ENCODE measurements at regions not wholly inside any gene's neighbourhood (a gene's known extent, or its start where the extent isn't known, plus 50 kb on each side); places are given as distances from the start of the nearest gene placed in this dataset.

DNA sequence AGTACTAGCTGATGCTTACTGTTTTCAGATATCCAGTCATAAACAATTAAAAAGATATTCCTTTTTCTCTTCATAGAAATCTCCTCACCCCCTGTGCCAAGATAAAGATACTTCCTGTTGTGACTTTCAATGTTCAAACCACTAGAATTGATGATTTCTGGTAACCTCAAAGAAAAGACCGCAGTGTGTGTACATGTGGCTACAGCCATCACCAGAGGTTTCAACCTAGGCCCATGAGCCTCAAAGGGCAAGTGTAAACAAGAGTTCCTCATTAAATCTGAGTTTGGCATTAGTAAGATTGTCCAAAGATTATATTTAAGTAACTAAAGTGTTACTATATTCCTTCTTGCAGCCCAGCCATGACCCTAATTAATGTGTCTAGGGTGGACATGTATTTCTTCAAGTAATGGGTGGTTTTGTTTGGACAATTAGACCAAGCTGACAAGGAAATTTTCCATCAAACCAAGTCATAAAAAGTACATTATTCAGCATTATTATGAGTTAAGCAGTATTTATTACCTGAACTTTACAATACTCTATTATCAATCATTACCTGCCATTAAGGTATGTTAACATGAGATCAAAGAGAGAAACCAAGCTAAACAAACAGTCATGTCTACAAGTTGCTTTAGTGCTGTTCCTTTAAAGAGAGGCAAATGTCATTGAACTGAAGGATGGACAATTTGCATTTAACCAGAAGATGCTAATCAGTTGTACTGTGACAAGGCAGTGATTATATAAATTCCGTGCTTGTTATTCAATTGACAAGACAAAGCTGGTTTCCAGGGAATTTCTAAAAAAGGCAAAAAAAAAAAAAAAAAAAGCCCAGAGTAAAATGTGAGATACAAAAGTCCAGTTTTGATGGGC is 382.7 kb downstream of the LNPK start:
- TF ChIP-seq, protein P1, sequence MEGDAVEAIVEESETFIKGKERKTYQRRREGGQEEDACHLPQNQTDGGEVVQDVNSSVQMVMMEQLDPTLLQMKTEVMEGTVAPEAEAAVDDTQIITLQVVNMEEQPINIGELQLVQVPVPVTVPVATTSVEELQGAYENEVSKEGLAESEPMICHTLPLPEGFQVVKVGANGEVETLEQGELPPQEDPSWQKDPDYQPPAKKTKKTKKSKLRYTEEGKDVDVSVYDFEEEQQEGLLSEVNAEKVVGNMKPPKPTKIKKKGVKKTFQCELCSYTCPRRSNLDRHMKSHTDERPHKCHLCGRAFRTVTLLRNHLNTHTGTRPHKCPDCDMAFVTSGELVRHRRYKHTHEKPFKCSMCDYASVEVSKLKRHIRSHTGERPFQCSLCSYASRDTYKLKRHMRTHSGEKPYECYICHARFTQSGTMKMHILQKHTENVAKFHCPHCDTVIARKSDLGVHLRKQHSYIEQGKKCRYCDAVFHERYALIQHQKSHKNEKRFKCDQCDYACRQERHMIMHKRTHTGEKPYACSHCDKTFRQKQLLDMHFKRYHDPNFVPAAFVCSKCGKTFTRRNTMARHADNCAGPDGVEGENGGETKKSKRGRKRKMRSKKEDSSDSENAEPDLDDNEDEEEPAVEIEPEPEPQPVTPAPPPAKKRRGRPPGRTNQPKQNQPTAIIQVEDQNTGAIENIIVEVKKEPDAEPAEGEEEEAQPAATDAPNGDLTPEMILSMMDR (IDR thresholded peaks at IDR 0.05): no peak
- TF ChIP-seq POLR2A (IDR thresholded peaks at IDR 0.05): no peak
